Testis (tissue), 2 donors: ENCODE measurements at regions not wholly inside any gene's neighbourhood (a gene's known extent, or its start where the extent isn't known, plus 50 kb on each side); places are given as distances from the start of the nearest gene placed in this dataset.

Experiments
- DNase-seq: peaks from one replicate; pipeline ENCODE4 v3.0.0-alpha.2; 2019
- H3K27ac ChIP-seq, 2 donors: fragments of 200-600 bp; sonication (generic); one replicate each; pipeline ENCODE4 v1.5.1; 2019
- H3K27me3 ChIP-seq: fragments of 200-600 bp; sonication (generic); one replicate; pipeline ENCODE4 v1.5.1; 2019
- H3K36me3 ChIP-seq: fragments of 200-600 bp; sonication (generic); one replicate; pipeline ENCODE4 v1.5.1; 2017; ENCODE audit warnings: low read depth; ENCODE audit errors: missing control alignments
- H3K4me1 ChIP-seq: fragments of 200-600 bp; sonication (generic); one replicate; pipeline ENCODE4 v1.5.1; 2019
- H3K4me3 ChIP-seq, 2 donors: fragments of 200-600 bp; sonication (generic); one replicate each; pipeline ENCODE4 v1.5.1; 2017 to 2019
- H3K9me3 ChIP-seq: fragments of 200-600 bp; sonication (generic); one replicate; pipeline ENCODE4 v1.5.1; 2017
- CTCF ChIP-seq, 3 experiments: fragments of 450-650 bp in 2 of 3; fragments of 200-600 bp in 1 of 3; sonication (generic) in 1 of 3; IDR thresholded peaks; one replicate each; pipeline ENCODE4 v1.5.1; 2016 to 2019; ENCODE audit warnings: antibody characterized with exemption in 3 of 3, mild to moderate bottlenecking in 2 of 3, moderate library complexity in 1 of 3
- POLR2A ChIP-seq: fragments of 450-650 bp; IDR thresholded peaks from one replicate; pipeline ENCODE4 v1.6.1; 2017; ENCODE audit warnings: antibody characterized with exemption, mild to moderate bottlenecking, moderate library complexity
- WGBS, 2 donors: methylation state at CpG; one replicate each; pipeline ENCODE4 v1.1.5; 2018; 5-methylcytosine and 5-hydroxymethylcytosine counted together
- intact Hi-C: fragments of 100-400 bp; cut with DNase I; formaldehyde crosslinking; loops from one replicate; pipeline ENCODE4 v1.15.1; 2023; ENCODE audit warnings: low total_unique reads

- DNase-seq, result no peak
- no peaks in the 10 kb centered on the region for H3K9me3 ChIP-seq
- TF ChIP-seq POLR2A (no peak), CTCF (IDR thresholded peaks at IDR 0.05) (no peak)
- H3K4me3 ChIP-seq, result no peak overlapping the region
- no peaks in the 10 kb centered on the region for H3K27me3 ChIP-seq
- H3K36me3 ChIP-seq, result no peaks in the 10 kb centered on the region
- no peak overlapping the region for H3K27ac ChIP-seq
- intact Hi-C loops, result no loop called here
- 86 to 88% methylated on average over 6 of the region's 6 CpGs for WGBS, 2 donors
- no peaks in the 10 kb centered on the region for H3K4me1 ChIP-seq
These were observed 632.7 kb downstream of the RAPGEF2 start for GRCh38 chr4:159735281-159736207.

DNA sequence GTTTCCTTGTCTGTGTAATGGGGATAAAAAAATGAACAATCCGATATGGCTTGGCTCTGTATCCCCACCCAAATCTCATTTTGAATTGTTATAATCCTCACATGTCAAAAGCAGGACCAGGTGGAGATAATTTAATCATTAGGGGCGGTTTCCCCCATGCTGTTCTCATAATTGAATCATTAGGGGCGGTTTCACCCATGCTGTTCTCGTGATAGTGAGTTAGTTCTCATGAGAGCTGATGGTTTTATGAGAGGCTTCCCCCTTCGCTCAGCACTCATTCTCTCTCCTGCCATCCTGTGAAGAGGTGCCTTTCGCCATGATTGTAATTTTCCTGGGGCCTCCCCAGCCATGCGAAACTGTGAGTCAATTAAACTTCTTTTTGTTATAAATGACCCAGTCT lies 633.5 kb downstream of the RAPGEF2 start:
- H3K4me3 ChIP-seq, result no peak overlapping the region
- TF ChIP-seq POLR2A (no peak), CTCF (IDR thresholded peaks at IDR 0.05) (no peak)
- intact Hi-C loops, result no loop called here
- H3K9me3 ChIP-seq, result no peaks in the 10 kb centered on the region
- H3K4me1 ChIP-seq, result no peaks in the 10 kb centered on the region
- no peak for DNase-seq
- H3K36me3 ChIP-seq, result no peaks in the 10 kb centered on the region
- 83 to 89% methylated on average over 7 of the region's 7 CpGs for WGBS, 2 donors
- H3K27ac ChIP-seq, result no peak overlapping the region
- H3K27me3 ChIP-seq, result no peaks in the 10 kb centered on the region

GRCh38 chr4:159743971-159744370 lies 641.1 kb downstream of the RAPGEF2 start:
- Histone ChIP-seq H3K27me3 (no peaks in the 10 kb centered on the region), H3K36me3 (no peaks in the 10 kb centered on the region), H3K4me3 (no peak overlapping the region), H3K27ac (no peak overlapping the region), H3K9me3 (no peaks in the 10 kb centered on the region), H3K4me1 (no peaks in the 10 kb centered on the region)
- intact Hi-C loops, result no loop called here
- 10 to 23% methylated on average over 2 of the region's 2 CpGs for WGBS, 2 donors
- no peak for TF ChIP-seq POLR2A
- no peak for DNase-seq

DNA sequence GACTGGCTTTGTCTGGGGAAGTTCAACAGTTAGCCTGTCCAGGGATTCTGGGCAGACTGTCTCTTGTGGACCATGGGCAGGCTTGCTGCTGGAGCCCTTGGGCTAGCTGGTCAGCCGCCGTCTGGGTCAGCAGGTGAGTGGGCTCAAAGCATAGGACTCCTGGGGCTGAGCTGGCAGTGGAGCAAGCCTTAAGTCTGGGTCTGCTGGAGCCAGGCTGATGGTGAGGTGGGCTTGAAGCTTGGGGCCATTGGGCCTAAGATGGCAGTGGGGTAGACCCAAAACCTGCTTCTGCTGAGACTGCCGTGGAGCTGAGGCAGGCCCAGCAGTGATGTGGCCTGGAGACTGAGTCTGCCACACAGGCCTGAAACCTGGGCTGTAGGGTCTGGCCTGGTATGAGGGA lies 645.1 kb downstream of the RAPGEF2 start:
- TF ChIP-seq CTCF (IDR thresholded peaks at IDR 0.05) (no peak), POLR2A (no peak)
- Histone ChIP-seq H3K27me3 (no peaks in the 10 kb centered on the region), H3K4me3 (no peak overlapping the region), H3K36me3 (no peaks in the 10 kb centered on the region), H3K4me1 (no peaks in the 10 kb centered on the region), H3K27ac (no peak overlapping the region), H3K9me3 (no peaks in the 10 kb centered on the region)
- no peak for DNase-seq
- WGBS, 2 donors, result 84% methylated on average over 3 of the region's 3 CpGs
- intact Hi-C loops, result no loop called here

- Histone ChIP-seq H3K9me3 (no peaks in the 10 kb centered on the region), H3K36me3 (no peaks in the 10 kb centered on the region), H3K27ac (no peak overlapping the region), H3K4me3 (no peak overlapping the region), H3K4me1 (no peaks in the 10 kb centered on the region), H3K27me3 (no peaks in the 10 kb centered on the region)
- no peak for TF ChIP-seq CTCF (IDR thresholded peaks at IDR 0.05)
- DNase-seq, result no peak
- intact Hi-C loops, result no loop called here
These were observed 646.1 kb downstream of the RAPGEF2 start for GRCh38 chr4:159748834-159749444.
